Stomach (tissue), 4 donors: ENCODE measurements at regions not wholly inside any gene's neighbourhood (a gene's known extent, or its start where the extent isn't known, plus 50 kb on each side); places are given as distances from the start of the nearest gene placed in this dataset.

ENCODE experiments used
- EP300 ChIP-seq: sonication (generic); formaldehyde crosslinking; IDR thresholded peaks from one replicate; pipeline ENCODE4 v1.6.1; 2017; ENCODE audit warnings: antibody characterized with exemption
- POLR2A ChIP-seq, 4 donors: fragments of 450-650 bp; IDR thresholded peaks; one replicate each; pipeline ENCODE4 v1.6.1; 2016; ENCODE audit warnings: antibody characterized with exemption in 4 of 4, control low read depth in 2 of 4, mild to moderate bottlenecking in 1 of 4, moderate library complexity in 1 of 4
- TF ChIP-seq, protein P1 (sequence below), 7 experiments: fragments of 450-650 bp in 4 of 7; fragments of 200-600 bp in 3 of 7; sonication (generic) in 3 of 7; IDR thresholded peaks; one replicate each; pipeline ENCODE4 v1.5.1; 2016 to 2019; ENCODE audit warnings: antibody characterized with exemption in 7 of 7, control low read depth in 2 of 7, mild to moderate bottlenecking in 1 of 7

GRCh38 chr18:8556424-8556823 is 52.8 kb upstream of the RAB12 start:
- TF ChIP-seq POLR2A (IDR thresholded peaks at IDR 0.05) (no peak), EP300 (no peak)
- TF ChIP-seq, protein P1, sequence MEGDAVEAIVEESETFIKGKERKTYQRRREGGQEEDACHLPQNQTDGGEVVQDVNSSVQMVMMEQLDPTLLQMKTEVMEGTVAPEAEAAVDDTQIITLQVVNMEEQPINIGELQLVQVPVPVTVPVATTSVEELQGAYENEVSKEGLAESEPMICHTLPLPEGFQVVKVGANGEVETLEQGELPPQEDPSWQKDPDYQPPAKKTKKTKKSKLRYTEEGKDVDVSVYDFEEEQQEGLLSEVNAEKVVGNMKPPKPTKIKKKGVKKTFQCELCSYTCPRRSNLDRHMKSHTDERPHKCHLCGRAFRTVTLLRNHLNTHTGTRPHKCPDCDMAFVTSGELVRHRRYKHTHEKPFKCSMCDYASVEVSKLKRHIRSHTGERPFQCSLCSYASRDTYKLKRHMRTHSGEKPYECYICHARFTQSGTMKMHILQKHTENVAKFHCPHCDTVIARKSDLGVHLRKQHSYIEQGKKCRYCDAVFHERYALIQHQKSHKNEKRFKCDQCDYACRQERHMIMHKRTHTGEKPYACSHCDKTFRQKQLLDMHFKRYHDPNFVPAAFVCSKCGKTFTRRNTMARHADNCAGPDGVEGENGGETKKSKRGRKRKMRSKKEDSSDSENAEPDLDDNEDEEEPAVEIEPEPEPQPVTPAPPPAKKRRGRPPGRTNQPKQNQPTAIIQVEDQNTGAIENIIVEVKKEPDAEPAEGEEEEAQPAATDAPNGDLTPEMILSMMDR (IDR thresholded peaks at IDR 0.05) = no peak
